Subcutaneous abdominal adipose tissue (tissue), 5 donors: ENCODE measurements at regions not wholly inside any gene's neighbourhood (a gene's known extent, or its start where the extent isn't known, plus 50 kb on each side); places are given as distances from the start of the nearest gene placed in this dataset.
"Not testable (repeated sequence)": the region's sequence is repeated elsewhere in the genome, so short reads cannot be mapped to it uniquely, and the experiment has no call there.

Experiments used
- H3K27ac ChIP-seq: one replicate; pipeline ENCODE4 v1.7.0; 2013; ENCODE audit warnings: low read depth, mild to moderate bottlenecking, inconsistent platforms, low read length, moderate library complexity
- H3K27me3 ChIP-seq, 5 donors: one replicate each; pipeline ENCODE4 v1.7.0; 2013; ENCODE audit warnings: low read length in 5 of 5, inconsistent platforms in 1 of 5; ENCODE audit not compliant: control insufficient read depth in 5 of 5, insufficient read depth in 4 of 5
- H3K36me3 ChIP-seq, 5 donors: one replicate each; pipeline ENCODE4 v1.7.0; 2013; ENCODE audit warnings: low read length in 5 of 5; ENCODE audit not compliant: control insufficient read depth in 5 of 5, insufficient read depth in 5 of 5
- H3K4me1 ChIP-seq, 5 donors: one replicate each; pipeline ENCODE4 v1.7.0; 2013; ENCODE audit warnings: low read length in 5 of 5, mild to moderate bottlenecking in 3 of 5, moderate library complexity in 1 of 5; ENCODE audit not compliant: control insufficient read depth in 5 of 5, insufficient read depth in 5 of 5
- H3K4me3 ChIP-seq, 5 donors: one replicate each; pipeline ENCODE4 v1.7.0; 2013; ENCODE audit warnings: low read length in 5 of 5, low read depth in 1 of 5
- H3K9ac ChIP-seq, 5 donors: one replicate each; pipeline ENCODE4 v1.7.0; 2013; ENCODE audit warnings: low read length in 5 of 5, mild to moderate bottlenecking in 4 of 5, moderate library complexity in 3 of 5
- H3K9me3 ChIP-seq, 5 donors: one replicate each; pipeline ENCODE4 v1.7.0; 2013; ENCODE audit warnings: low read length in 5 of 5; ENCODE audit not compliant: control insufficient read depth in 5 of 5
- donor health status: healthy.
- donor health status: healthy.
- donor health status: healthy.
- donor health status: healthy.
- donor health status: healthy.

GRCh38 chr10:21049482-21049881 lies 152.4 kb upstream of the NEBL start:
- Histone ChIP-seq H3K4me1 (peaks cover 0 to 4% (median 0%) of the 10 kb centered on the region in 5 donors), H3K27ac (no peak overlapping the region), H3K27me3 (no peaks in the 10 kb centered on the region), H3K4me3 (no peak overlapping the region), H3K36me3 (no peaks in the 10 kb centered on the region), H3K9me3 (peaks cover 0 to 21% (median 3%) of the 10 kb centered on the region in 5 donors), H3K9ac (no peak overlapping the region)

GRCh38 chr10:21048068-21048467 lies 151.0 kb upstream of the NEBL start:
- Histone ChIP-seq H3K4me1 (peaks cover 0 to 11% (median 0%) of the 10 kb centered on the region in 5 donors), H3K27me3 (no peaks in the 10 kb centered on the region), H3K27ac (no peak overlapping the region), H3K36me3 (no peaks in the 10 kb centered on the region), H3K9ac (no peak overlapping the region), H3K4me3 (no peak overlapping the region), H3K9me3 (peaks cover 0 to 21% (median 3%) of the 10 kb centered on the region in 5 donors)

- Histone ChIP-seq H3K36me3 (no peaks in the 10 kb centered on the region), H3K27me3 (no peaks in the 10 kb centered on the region), H3K4me3 (no peak overlapping the region), H3K9me3 (peaks cover 0 to 21% (median 3%) of the 10 kb centered on the region in 5 donors), H3K9ac (no peak overlapping the region), H3K27ac (no peak overlapping the region), H3K4me1 (peaks cover 0 to 16% (median 0%) of the 10 kb centered on the region in 5 donors)
Measured at GRCh38 chr10:21047511-21047910, 150.4 kb upstream of the NEBL start.

DNA sequence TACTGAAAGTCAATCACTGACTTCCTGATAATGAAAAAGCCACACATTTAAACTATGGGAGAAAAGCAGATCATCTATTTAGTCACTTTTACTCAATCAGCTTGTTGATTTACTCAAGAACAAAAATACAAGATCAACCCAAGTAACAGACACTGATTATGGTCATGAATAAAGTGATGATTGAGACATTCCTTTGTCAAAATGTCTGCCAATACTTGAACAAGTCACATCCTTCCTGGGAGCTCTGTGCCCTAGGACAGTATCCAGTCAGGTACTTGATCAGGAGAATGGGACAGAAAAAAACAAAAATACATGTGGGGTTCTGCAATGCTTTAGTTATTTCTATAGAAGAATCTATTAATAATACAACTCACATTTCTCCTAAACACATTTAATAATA lies 150.0 kb upstream of the NEBL start:
- no peak overlapping the region for H3K27ac ChIP-seq
- peaks cover 0 to 17% (median 3%) of the 10 kb centered on the region in 5 donors for H3K9me3 ChIP-seq
- H3K27me3 ChIP-seq = no peaks in the 10 kb centered on the region
- peaks cover 0 to 20% (median 3%) of the 10 kb centered on the region in 5 donors for H3K4me1 ChIP-seq
- no peak overlapping the region for H3K9ac ChIP-seq
- H3K36me3 ChIP-seq = no peaks in the 10 kb centered on the region
- H3K4me3 ChIP-seq = no peak overlapping the region

DNA sequence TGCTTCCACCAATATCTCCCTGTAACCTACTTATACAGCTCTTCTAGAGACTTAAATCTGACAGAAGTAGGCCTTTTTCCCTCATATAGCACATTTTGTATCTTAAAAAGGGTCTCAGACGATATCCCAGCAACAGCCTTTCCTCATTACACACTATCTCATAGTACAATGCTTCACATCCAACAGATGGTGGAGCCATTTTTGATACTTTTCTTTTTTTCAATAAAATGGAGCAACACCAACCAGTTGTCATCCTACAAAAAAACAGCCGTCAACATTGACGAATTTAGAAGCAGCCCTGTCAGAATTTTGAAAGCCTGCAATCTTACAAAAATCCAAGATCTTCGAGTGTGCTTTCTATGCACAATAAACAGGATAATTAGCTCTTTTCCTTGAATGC lies 145.9 kb upstream of the NEBL start:
- H3K4me1 ChIP-seq = peaks cover 0 to 24% (median 5%) of the 10 kb centered on the region in 5 donors
- no peak overlapping the region for H3K27ac ChIP-seq
- H3K4me3 ChIP-seq = no peak overlapping the region
- H3K9me3 ChIP-seq = no peaks in the 10 kb centered on the region
- H3K27me3 ChIP-seq = no peaks in the 10 kb centered on the region
- no peaks in the 10 kb centered on the region for H3K36me3 ChIP-seq
- H3K9ac ChIP-seq = no peak overlapping the region

DNA sequence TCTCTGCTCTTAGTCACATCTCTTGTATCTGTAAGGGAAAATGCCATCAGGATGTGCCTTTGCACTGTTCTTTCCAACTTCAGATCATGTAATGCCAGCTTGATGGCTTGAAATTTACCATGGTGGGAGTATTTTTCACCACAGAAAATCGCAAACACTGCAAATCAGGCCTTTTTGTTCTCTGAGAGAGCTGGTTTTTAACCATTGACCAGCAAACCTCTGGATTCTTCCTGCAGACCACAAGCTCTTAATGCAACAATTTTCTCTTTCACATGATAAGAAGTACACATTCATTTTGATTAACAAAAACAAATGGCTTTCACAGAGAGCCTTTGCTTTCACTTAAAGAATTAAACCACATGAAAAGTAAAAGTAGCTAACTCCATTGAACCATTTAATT lies 145.4 kb upstream of the NEBL start:
- H3K9ac ChIP-seq = no peak overlapping the region
- no peaks in the 10 kb centered on the region for H3K9me3 ChIP-seq
- no peaks in the 10 kb centered on the region for H3K27me3 ChIP-seq
- H3K36me3 ChIP-seq = no peaks in the 10 kb centered on the region
- peaks cover 0 to 24% (median 5%) of the 10 kb centered on the region in 5 donors for H3K4me1 ChIP-seq
- H3K4me3 ChIP-seq = no peak overlapping the region
- H3K27ac ChIP-seq = no peak overlapping the region

GRCh38 chr10:21041763-21042458 lies 144.8 kb upstream of the NEBL start:
- Histone ChIP-seq H3K36me3 (no peaks in the 10 kb centered on the region), H3K27ac (no peak overlapping the region), H3K27me3 (no peaks in the 10 kb centered on the region), H3K9me3 (no peaks in the 10 kb centered on the region), H3K4me3 (no peak overlapping the region), H3K4me1 (peaks cover 0 to 24% (median 5%) of the 10 kb centered on the region in 5 donors), H3K9ac (no peak overlapping the region)

DNA sequence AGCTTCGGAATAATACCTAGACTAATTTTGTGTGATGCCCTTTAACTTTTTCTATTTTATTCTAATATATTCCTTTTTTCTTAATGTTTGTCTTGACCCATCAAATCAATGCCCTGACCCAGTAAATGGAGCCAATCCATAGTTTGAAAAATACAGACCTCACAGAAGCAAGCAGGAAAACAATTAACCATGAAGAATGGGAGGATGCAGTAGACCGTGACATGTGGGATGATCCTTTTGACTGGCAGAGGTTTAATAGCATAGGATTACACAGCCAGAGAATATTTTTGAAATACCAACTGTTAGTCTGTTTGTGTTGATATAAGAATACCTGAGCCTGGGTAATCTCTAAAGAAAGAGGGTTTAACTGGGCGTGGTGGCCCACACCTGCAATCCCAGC lies 142.6 kb upstream of the NEBL start:
- Histone ChIP-seq H3K4me1 (peaks cover 0 to 22% (median 5%) of the 10 kb centered on the region in 5 donors), H3K4me3 (no peak overlapping the region), H3K9ac (no peak overlapping the region), H3K9me3 (no peaks in the 10 kb centered on the region), H3K27ac (no peak overlapping the region), H3K36me3 (no peaks in the 10 kb centered on the region), H3K27me3 (no peaks in the 10 kb centered on the region)

DNA sequence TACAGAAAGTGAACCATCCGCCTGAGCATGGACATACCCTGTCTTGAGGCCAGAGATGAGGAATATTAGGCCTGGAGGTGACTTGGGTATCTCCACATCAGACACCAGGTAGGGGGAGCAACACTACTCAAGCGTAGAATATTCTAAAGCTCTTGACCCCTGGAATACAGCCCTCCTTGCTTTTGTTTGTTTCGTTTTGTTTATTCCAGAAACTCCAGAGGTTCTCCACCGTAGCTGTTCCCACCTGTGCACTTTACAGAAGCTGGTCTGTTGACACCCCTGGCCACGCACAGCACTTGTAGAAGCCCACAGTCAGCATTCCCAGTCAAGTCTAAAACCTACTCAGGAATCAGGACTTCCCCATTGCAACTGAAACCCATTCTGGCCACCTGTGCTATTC lies 139.6 kb upstream of the NEBL start:
- Histone ChIP-seq H3K36me3 (no peaks in the 10 kb centered on the region), H3K27me3 (no peaks in the 10 kb centered on the region), H3K4me1 (peaks cover 0 to under 1% (median 0%) of the 10 kb centered on the region in 5 donors), H3K9ac (no peak overlapping the region), H3K4me3 (no peak overlapping the region), H3K9me3 (no peaks in the 10 kb centered on the region), H3K27ac (no peak overlapping the region)

- not testable (repeated sequence) for H3K9ac ChIP-seq, H3K9me3 ChIP-seq, H3K27me3 ChIP-seq, H3K27ac ChIP-seq, H3K4me3 ChIP-seq, H3K36me3 ChIP-seq, H3K4me1 ChIP-seq
Measured at GRCh38 chr10:21034770-21035169, 137.7 kb upstream of the NEBL start.
